Progenitor cell of endocrine pancreas (in vitro differentiated cells): ENCODE measurements at regions not wholly inside any gene's neighbourhood (a gene's known extent, or its start where the extent isn't known, plus 50 kb on each side); places are given as distances from the start of the nearest gene placed in this dataset.

ENCODE experiments used
- DNase-seq: peaks from one replicate; pipeline ENCODE4 v3.0.0; 2021; ENCODE audit warnings: low spot score; ENCODE audit not compliant: unreplicated experiment
- H3K27ac Mint-ChIP-seq: 2 replicates; pipeline ENCODE4 v1.8.0; 2021; ENCODE audit warnings: mild to moderate bottlenecking, moderate library complexity, mixed read lengths
- H3K27me3 Mint-ChIP-seq: 2 replicates; pipeline ENCODE4 v1.8.0; 2021; ENCODE audit warnings: mixed read lengths
- H3K36me3 Mint-ChIP-seq: 2 replicates; pipeline ENCODE4 v1.8.0; 2022; ENCODE audit warnings: mixed read lengths; ENCODE audit not compliant: insufficient read depth
- H3K4me1 Mint-ChIP-seq: 2 replicates; pipeline ENCODE4 v1.8.0; 2021; ENCODE audit warnings: low read depth, mixed read lengths
- H3K4me3 Mint-ChIP-seq: 2 replicates; pipeline ENCODE4 v1.8.0; 2021; ENCODE audit warnings: low read depth, mild to moderate bottlenecking, moderate library complexity, mixed read lengths
- H3K9me3 Mint-ChIP-seq: 2 replicates; pipeline ENCODE4 v1.8.0; 2021; ENCODE audit warnings: low read depth, mixed read lengths
- CTCF ChIP-seq: fragments of 200-600 bp; sonication (generic); IDR thresholded peaks from one replicate; pipeline ENCODE4 v1.5.0; 2021; ENCODE audit warnings: antibody characterized with exemption, mild to moderate bottlenecking; ENCODE audit not compliant: unreplicated experiment

- Mint-ChIP-seq H3K4me3 (no peak overlapping the region), H3K36me3 (no peaks in the 10 kb centered on the region)
- no peak for DNase-seq
Observed at GRCh38 chr1:193417945-193418744, 231.7 kb upstream of the B3GALT2 start.

GRCh38 chr1:193417403-193417802 lies 231.0 kb upstream of the B3GALT2 start:
- no peak overlapping the region for H3K4me3 Mint-ChIP-seq
- peaks cover 5% of the 10 kb centered on the region for H3K9me3 Mint-ChIP-seq
- no peak for DNase-seq
- H3K27ac Mint-ChIP-seq = no peak overlapping the region
- H3K27me3 Mint-ChIP-seq = peaks cover 13% of the 10 kb centered on the region
- TF ChIP-seq CTCF = no peak
- no peaks in the 10 kb centered on the region for H3K4me1 Mint-ChIP-seq
- H3K36me3 Mint-ChIP-seq = no peaks in the 10 kb centered on the region

More at GRCh38 chr1:193417945-193418744, 231.7 kb upstream of the B3GALT2 start:
- Mint-ChIP-seq H3K27ac (no peak overlapping the region), H3K9me3 (peaks cover 3% of the 10 kb centered on the region), H3K27me3 (peaks cover 13% of the 10 kb centered on the region), H3K4me1 (no peaks in the 10 kb centered on the region)
- no peak for TF ChIP-seq CTCF

- Mint-ChIP-seq H3K27ac (no peak overlapping the region), H3K36me3 (no peaks in the 10 kb centered on the region), H3K4me3 (no peak overlapping the region), H3K27me3 (peaks cover 13% of the 10 kb centered on the region), H3K9me3 (peaks cover 5% of the 10 kb centered on the region), H3K4me1 (peaks cover 4% of the 10 kb centered on the region)
- no peak for DNase-seq
- no peak for TF ChIP-seq CTCF
Observed at GRCh38 chr1:193416226-193417024, 230.0 kb upstream of the B3GALT2 start.

GRCh38 chr1:193415256-193415655 lies 228.8 kb upstream of the B3GALT2 start:
- Mint-ChIP-seq H3K4me1 (peaks cover 4% of the 10 kb centered on the region), H3K36me3 (no peaks in the 10 kb centered on the region), H3K9me3 (peaks cover 6% of the 10 kb centered on the region), H3K27me3 (peaks cover 13% of the 10 kb centered on the region), H3K27ac (no peak overlapping the region), H3K4me3 (no peak overlapping the region)
- DNase-seq = no peak
- no peak for TF ChIP-seq CTCF

GRCh38 chr1:193413376-193413775 lies 227.0 kb upstream of the B3GALT2 start:
- Mint-ChIP-seq H3K4me1 (peaks cover 4% of the 10 kb centered on the region), H3K27ac (no peak overlapping the region), H3K9me3 (peaks cover 11% of the 10 kb centered on the region), H3K4me3 (no peak overlapping the region), H3K36me3 (no peaks in the 10 kb centered on the region), H3K27me3 (peaks cover 13% of the 10 kb centered on the region)
- no peak for TF ChIP-seq CTCF
- DNase-seq = no peak
